GM12878 (cell line): ENCODE measurements at regions not wholly inside any gene's neighbourhood (a gene's known extent, or its start where the extent isn't known, plus 50 kb on each side); places are given as distances from the start of the nearest gene placed in this dataset.

ENCODE experiments used
- ATAC-seq: fragments of 200-7000 bp; cut with Tn5 transposase; 3 replicates; pipeline ENCODE4 v1.9.1; 2020; ENCODE audit warnings: mild to moderate bottlenecking, moderate library complexity
- BruUV-seq: library from RNA; stranded (reverse); fragments of 400-500 nt; replicated peaks from 2 replicates; lab custom pipeline; 2021; lab: Mats Ljungman, UMichigan
- CTCF ChIA-PET: fragments of 300-600 bp; sonication (Branson Sonifier 250); formaldehyde crosslinking; extraction: SDS; loops from one replicate; lab custom pipeline; 2021; ENCODE audit warnings: inconsistent platforms; lab: Yijun Ruan, JAX
- POLR2A ChIA-PET: fragments of 350-600 bp; formaldehyde crosslinking; extraction: SDS; loops from one replicate; lab custom pipeline; 2021; ENCODE audit warnings: inconsistent platforms; lab: Charles Lee
- RAD21 ChIA-PET: fragments of 300-600 bp; sonication (Branson Sonifier 250); formaldehyde crosslinking; loops from one replicate; lab custom pipeline; 2023; ENCODE audit warnings: antibody characterized with exemption; ENCODE audit not compliant: unreplicated experiment; lab: Charles Lee
- SMC1A ChIA-PET: fragments of 300-600 bp; sonication (Branson Sonifier 250); formaldehyde crosslinking; loops from one replicate; lab custom pipeline; 2023; ENCODE audit not compliant: unreplicated experiment, uncharacterized antibody; lab: Charles Lee
- DNase-seq: peaks from one replicate; pipeline ENCODE4 v3.0.0-alpha.2; 2011; ENCODE audit warnings: low read depth, low spot score
- FAIRE-seq: peaks from 3 replicates; lab custom pipeline; 2011; peaks lifted over from hg19 to GRCh38; lab: Jason Lieb, UNC
- H2AFZ ChIP-seq: 2 replicates; pipeline ENCODE4 v1.6.0; 2011; ENCODE audit warnings: low read depth, low read length, control low read depth; ENCODE audit not compliant: control insufficient read depth
- H3K27ac ChIP-seq: 2 replicates; pipeline ENCODE4 v1.5.1; 2011; ENCODE audit warnings: control low read depth; ENCODE audit not compliant: control insufficient read depth, insufficient read depth
- H3K27me3 ChIP-seq, 2 experiments: replicated peaks in 1 of 2; 2 replicates each; pipeline versions ENCODE4 v1.6.0 to v1.6.1; 2011; ENCODE audit warnings: low read length in 1 of 2; ENCODE audit not compliant: control insufficient read depth in 2 of 2, insufficient read depth in 2 of 2
- H3K36me3 ChIP-seq, 2 experiments: 2 replicates each; pipeline ENCODE4 v1.5.1; 2011; ENCODE audit warnings: low read length in 1 of 2; ENCODE audit not compliant: control insufficient read depth in 2 of 2, insufficient read depth in 2 of 2
- H3K4me1 ChIP-seq: 2 replicates; pipeline ENCODE4 v1.6.1; 2011; ENCODE audit warnings: mild to moderate bottlenecking, low read length, moderate library complexity, mixed read lengths; ENCODE audit not compliant: control insufficient read depth, insufficient read depth
- H3K4me2 ChIP-seq: 2 replicates; pipeline ENCODE4 v1.6.0; 2011; ENCODE audit warnings: control low read depth; ENCODE audit not compliant: control insufficient read depth, insufficient read depth
- H3K4me3 ChIP-seq: fragments of 200-600 bp; sonication (generic); 2 replicates; pipeline ENCODE4 v1.5.1; 2016
- H3K79me2 ChIP-seq: 2 replicates; pipeline ENCODE4 v1.6.0; 2011; ENCODE audit warnings: low read length; ENCODE audit not compliant: control insufficient read depth, insufficient read depth
- H3K9ac ChIP-seq: 2 replicates; pipeline ENCODE4 v1.8.0; 2011; ENCODE audit warnings: low read length, control low read depth, mixed read lengths; ENCODE audit not compliant: control insufficient read depth, insufficient read depth
- H3K9me3 ChIP-seq: replicated peaks from 3 replicates; pipeline ENCODE4 v1.5.1; 2011; ENCODE audit warnings: mild to moderate bottlenecking, low read length; ENCODE audit not compliant: control insufficient read depth, insufficient read depth
- H4K20me1 ChIP-seq: 2 replicates; pipeline ENCODE4 v1.6.0; 2011; ENCODE audit not compliant: control insufficient read depth, insufficient read depth
- CHD4 ChIP-seq: fragments of 200-600 bp; sonication (generic); IDR thresholded peaks from 2 replicates; pipeline ENCODE4 v1.6.1; 2016; ENCODE audit warnings: mild to moderate bottlenecking
- NKRF ChIP-seq: fragments of 450-650 bp; conservative IDR thresholded peaks from 2 replicates; pipeline ENCODE4 v1.6.1; 2017; ENCODE audit warnings: mild to moderate bottlenecking, moderate library complexity
- RAD21 ChIP-seq: IDR thresholded peaks from 2 replicates; pipeline ENCODE4 v1.6.1; 2011; ENCODE audit warnings: mild to moderate bottlenecking, low read depth, low read length, moderate library complexity; ENCODE audit not compliant: insufficient read depth
- RB1 ChIP-seq: fragments of 450-650 bp; formaldehyde crosslinking; IDR thresholded peaks from 2 replicates; pipeline ENCODE4 v1.6.1; 2017; ENCODE audit warnings: mild to moderate bottlenecking, borderline replicate concordance
- SREBF1 ChIP-seq: IDR thresholded peaks from 2 replicates; pipeline ENCODE4 v1.6.1; 2012; ENCODE audit warnings: mild to moderate bottlenecking, low read length
- WRNIP1 ChIP-seq: IDR thresholded peaks from 2 replicates; pipeline ENCODE4 v1.6.1; 2011; ENCODE audit warnings: low read depth, low read length, improper control_type of control experiment, borderline replicate concordance
- ZNF24 ChIP-seq: fragments of 450-650 bp; IDR thresholded peaks from 2 replicates; pipeline ENCODE4 v1.6.1; 2017; ENCODE audit warnings: antibody characterized with exemption, mild to moderate bottlenecking
- WGBS: methylation state at CpG from one replicate; pipeline ENCODE4 v1.1.6; 2016; ENCODE audit warnings: low lambda C conversion rate; ENCODE audit not compliant: insufficient replicate concordance, insufficient coverage; ENCODE audit errors: missing lambda C conversion rate; 5-methylcytosine and 5-hydroxymethylcytosine counted together
- in situ Hi-C: fragments of 300-500 bp; cut with MboI; formaldehyde crosslinking; loops from 9 replicates; pipeline ENCODE4 v1.14.3; 2018; ENCODE audit warnings: mixed read lengths
- intact Hi-C: fragments of 100-400 bp; cut with micrococcal nuclease; formaldehyde crosslinking; loops from one replicate; pipeline ENCODE4 v1.14.2; 2022; ENCODE audit not compliant: unreplicated experiment

GRCh38 chr18:66752733-66753132 lies 148.8 kb upstream of the CDH19 start:
- no peaks in the 10 kb centered on the region for H3K27me3 ChIP-seq
- no peaks in the 10 kb centered on the region for H3K4me1 ChIP-seq
- ChIA-PET RAD21 (no interaction called here), SMC1A (interaction anchor here (0.6 kb wide), 1 partner anchor 16 kb away, joined by 3 read pairs; no protein-coding TSS in a partner anchor), POLR2A (no interaction called here), CTCF (no interaction called here)
- intact Hi-C loops, result no loop called here
- TF ChIP-seq CHD4 (no peak), RB1 (no peak)
- ATAC-seq, result no peak
- no TSS peak for BruUV-seq
- H3K79me2 ChIP-seq, result no peaks in the 10 kb centered on the region
- H3K9me3 ChIP-seq, result no peaks in the 10 kb centered on the region
- no peak for FAIRE-seq
- no peak overlapping the region for H3K9ac ChIP-seq
- H2AFZ ChIP-seq, result no peak overlapping the region
- WGBS, result 0% methylated on average over 3 of the region's 3 CpGs
- no peak overlapping the region for H3K4me2 ChIP-seq
- no peak overlapping the region for H3K4me3 ChIP-seq
- H3K27ac ChIP-seq, result no peak overlapping the region
- DNase-seq, result no peak
- no peaks in the 10 kb centered on the region for H3K36me3 ChIP-seq
- H4K20me1 ChIP-seq, result no peaks in the 10 kb centered on the region
- in situ Hi-C loops, result no loop called here

GRCh38 chr18:66749481-66750035 lies 145.7 kb upstream of the CDH19 start:
- intact Hi-C loops (no loop called here), in situ Hi-C loops (no loop called here)
- ChIA-PET SMC1A (no interaction called here), RAD21 (no interaction called here), CTCF (no interaction called here), POLR2A (no interaction called here)
- H4K20me1 ChIP-seq, result no peaks in the 10 kb centered on the region
- no TSS peak for BruUV-seq
- H3K27ac ChIP-seq, result no peak overlapping the region
- H3K4me3 ChIP-seq, result no peak overlapping the region
- DNase-seq (no peak), ATAC-seq (no peak), FAIRE-seq (no peak)
- no peaks in the 10 kb centered on the region for H3K27me3 ChIP-seq
- H3K9ac ChIP-seq, result no peak overlapping the region
- H3K4me1 ChIP-seq, result no peaks in the 10 kb centered on the region
- TF ChIP-seq RAD21 (no peak), NKRF (no peak), ZNF24 (no peak), SREBF1 (no peak), WRNIP1 (no peak)
- no peaks in the 10 kb centered on the region for H3K79me2 ChIP-seq
- H3K4me2 ChIP-seq, result no peak overlapping the region
- no peaks in the 10 kb centered on the region for H3K36me3 ChIP-seq
- H3K9me3 ChIP-seq, result no peaks in the 10 kb centered on the region
- H2AFZ ChIP-seq, result no peak overlapping the region
